IMR-90 (cell line): ENCODE measurements at regions not wholly inside any gene's neighbourhood (a gene's known extent, or its start where the extent isn't known, plus 50 kb on each side); places are given as distances from the start of the nearest gene placed in this dataset.

Experiments used
- ATAC-seq: fragments of 200-7000 bp; cut with Tn5 transposase; 2 replicates; pipeline ENCODE4 v1.9.1; 2020; ENCODE audit warnings: low read depth, mild to moderate bottlenecking, moderate library complexity
- BruUV-seq: library from RNA; stranded (reverse); fragments of 400-500 nt; replicated peaks from 2 replicates; lab custom pipeline; 2021; lab: Mats Ljungman, UMichigan
- CTCF ChIA-PET: fragments of 300-600 bp; formaldehyde crosslinking; extraction: SDS; loops from one replicate; lab custom pipeline; 2021; ENCODE audit warnings: antibody characterized with exemption; lab: Yijun Ruan, JAX
- POLR2A ChIA-PET: fragments of 300-600 bp; sonication (Branson Sonifier 250); formaldehyde crosslinking; loops from one replicate; lab custom pipeline; 2022; ENCODE audit warnings: antibody characterized with exemption; ENCODE audit not compliant: unreplicated experiment; lab: Charles Lee
- DNase-seq: peaks from one replicate; pipeline ENCODE4 v3.0.0; 2013
- H2AFZ ChIP-seq: replicated peaks from 2 replicates; pipeline ENCODE3; 2013; ENCODE audit warnings: low read length, mild to moderate bottlenecking; ENCODE audit not compliant: poor library complexity
- H2AK5ac ChIP-seq: 2 replicates; pipeline ENCODE4 v1.6.1; 2013; ENCODE audit warnings: low read depth, low read length, inconsistent platforms
- H2AK9ac ChIP-seq: replicated peaks from 2 replicates; pipeline ENCODE3; 2013; ENCODE audit warnings: mild to moderate bottlenecking, low read depth, low read length, moderate library complexity; ENCODE audit not compliant: poor library complexity
- H2BK120ac ChIP-seq: 2 replicates; pipeline ENCODE4 v1.6.1; 2013; ENCODE audit warnings: low read depth, low read length, inconsistent platforms
- H2BK15ac ChIP-seq: 3 replicates; pipeline ENCODE4 v1.6.1; 2013; ENCODE audit warnings: low read depth, low read length, inconsistent platforms
- H2BK20ac ChIP-seq: 2 replicates; pipeline ENCODE4 v1.6.1; 2013; ENCODE audit warnings: low read depth, mild to moderate bottlenecking, inconsistent platforms, low read length, moderate library complexity
- H2BK5ac ChIP-seq: 2 replicates; pipeline ENCODE4 v1.6.1; 2013; ENCODE audit warnings: mild to moderate bottlenecking, low read depth, low read length, inconsistent platforms; ENCODE audit not compliant: poor library complexity, severe bottlenecking
- H3K14ac ChIP-seq: replicated peaks from 2 replicates; pipeline ENCODE4 v1.6.1; 2013; ENCODE audit warnings: low read depth, low read length, inconsistent platforms
- H3K18ac ChIP-seq: 2 replicates; pipeline ENCODE4 v1.6.1; 2013; ENCODE audit warnings: low read depth, low read length, control low read depth
- H3K23ac ChIP-seq: 2 replicates; pipeline ENCODE4 v1.6.1; 2013; ENCODE audit warnings: low read depth, low read length, inconsistent platforms
- H3K27ac ChIP-seq: 2 replicates; pipeline ENCODE4 v1.5.1; 2013; ENCODE audit warnings: mild to moderate bottlenecking, control low read depth, low read length; ENCODE audit not compliant: insufficient read depth
- H3K27me3 ChIP-seq: 2 replicates; pipeline ENCODE4 v1.6.1; 2013; ENCODE audit warnings: low read length; ENCODE audit not compliant: control insufficient read depth, insufficient read depth
- H3K36me3 ChIP-seq: 2 replicates; pipeline ENCODE4 v1.6.1; 2013; ENCODE audit warnings: low read length, mixed read lengths; ENCODE audit not compliant: control insufficient read depth, insufficient read depth
- H3K4ac ChIP-seq: 2 replicates; pipeline ENCODE4 v1.6.1; 2013; ENCODE audit warnings: low read depth, low read length, inconsistent platforms
- H3K4me1 ChIP-seq: 2 replicates; pipeline ENCODE4 v1.6.1; 2013; ENCODE audit warnings: low read length, mixed read lengths; ENCODE audit not compliant: control insufficient read depth, insufficient read depth
- H3K4me2 ChIP-seq: 2 replicates; pipeline ENCODE4 v1.6.1; 2013; ENCODE audit warnings: low read depth, mild to moderate bottlenecking, control low read depth, low read length, moderate library complexity
- H3K4me3 ChIP-seq: 2 replicates; pipeline ENCODE4 v1.5.1; 2013; ENCODE audit warnings: low read depth, mild to moderate bottlenecking, control low read depth, low read length, moderate library complexity; ENCODE audit not compliant: insufficient read depth
- H3K56ac ChIP-seq: 2 replicates; pipeline ENCODE4 v1.6.1; 2013; ENCODE audit warnings: low read length, inconsistent platforms; ENCODE audit not compliant: insufficient read depth; ENCODE audit errors: extremely low read depth
- H3K79me1 ChIP-seq, 2 experiments: 2 replicates each; pipeline ENCODE4 v1.6.1; 2013; ENCODE audit warnings: low read length in 2 of 2, inconsistent platforms in 1 of 2, low read depth in 1 of 2
- H3K9ac ChIP-seq: 2 replicates; pipeline ENCODE4 v1.6.1; 2013; ENCODE audit warnings: low read depth, low read length, control low read depth
- H3K9me1 ChIP-seq: 2 replicates; pipeline ENCODE4 v1.6.1; 2013; ENCODE audit warnings: low read length, inconsistent platforms; ENCODE audit not compliant: insufficient read depth
- H3K9me3 ChIP-seq: 2 replicates; pipeline ENCODE4 v1.6.1; 2013; ENCODE audit warnings: low read length; ENCODE audit not compliant: control insufficient read depth, insufficient read depth
- H4K20me1 ChIP-seq: 2 replicates; pipeline ENCODE4 v1.6.1; 2013; ENCODE audit warnings: low read length, inconsistent platforms; ENCODE audit not compliant: insufficient read depth
- H4K5ac ChIP-seq: 2 replicates; pipeline ENCODE4 v1.6.1; 2013; ENCODE audit warnings: mild to moderate bottlenecking, low read depth, low read length, control low read depth
- H4K8ac ChIP-seq, 2 experiments: 2 replicates each; pipeline ENCODE4 v1.6.1; 2013; ENCODE audit warnings: low read depth in 2 of 2, low read length in 2 of 2, control low read depth in 1 of 2, inconsistent platforms in 1 of 2
- H4K91ac ChIP-seq: 2 replicates; pipeline ENCODE4 v1.6.1; 2013; ENCODE audit warnings: low read depth, low read length, inconsistent platforms; ENCODE audit not compliant: insufficient read depth
- CHD1 ChIP-seq: IDR thresholded peaks from 2 replicates; pipeline ENCODE4 v1.6.1; 2012; ENCODE audit warnings: low read depth, low read length, improper control_type of control experiment
- ELK1 ChIP-seq: fragments of 150-350 bp; IDR thresholded peaks from 2 replicates; pipeline ENCODE4 v1.6.1; 2016; ENCODE audit warnings: low read depth, mild to moderate bottlenecking, low read length, moderate library complexity, borderline replicate concordance
- FOS ChIP-seq: fragments of 150-350 bp; IDR thresholded peaks from 2 replicates; pipeline ENCODE4 v1.6.1; 2016; ENCODE audit warnings: low read depth, low read length
- MXI1 ChIP-seq: IDR thresholded peaks from 2 replicates; pipeline ENCODE4 v1.6.1; 2012; ENCODE audit warnings: low read depth, mild to moderate bottlenecking, low read length, moderate library complexity, borderline replicate concordance
- NFE2L2 ChIP-seq: fragments of 150-350 bp; IDR thresholded peaks from 2 replicates; pipeline ENCODE4 v1.6.1; 2016; ENCODE audit warnings: low read depth, mild to moderate bottlenecking, low read length
- POLR2A ChIP-seq: IDR thresholded peaks from 2 replicates; pipeline ENCODE4 v1.6.1; 2012; ENCODE audit warnings: mild to moderate bottlenecking, low read depth, low read length
- WGBS, 2 experiments: methylation state at CpG; one replicate each; pipeline versions ENCODE4 v1.1.5 to v1.1.7; 2013; ENCODE audit warnings: missing lambda C conversion rate in 2 of 2; ENCODE audit not compliant: insufficient read length in 1 of 2; ENCODE audit errors: extremely low coverage in 2 of 2; 5-methylcytosine and 5-hydroxymethylcytosine counted together
- dilution Hi-C: fragments of 300-500 bp; cut with HindIII; formaldehyde crosslinking; loops from one replicate; pipeline ENCODE4 v1.14.3; 2018; ENCODE audit warnings: low sequenced_read_pairs; ENCODE audit not compliant: unreplicated experiment
- in situ Hi-C: fragments of 300-500 bp; cut with MboI; formaldehyde crosslinking; loops from 3 replicates; pipeline ENCODE4 v1.14.3; 2019; ENCODE audit warnings: low sequenced_read_pairs, inconsistent platforms, mixed read lengths
- intact Hi-C: fragments of 100-400 bp; cut with micrococcal nuclease; formaldehyde crosslinking; loops from 2 replicates; pipeline ENCODE4 v1.10.0; 2022
- TF ChIP-seq, protein P1 (sequence below): fragments of 150-350 bp; IDR thresholded peaks from 2 replicates; pipeline ENCODE4 v1.6.1; 2017; ENCODE audit warnings: mild to moderate bottlenecking, antibody characterized with exemption, low read length, low read depth

- no CpG with 5 or more reads among the region's 1 CpG for whole genome bisulfite sequencing, 2 experiments
- Histone ChIP-seq H3K14ac (no peak overlapping the region), H3K4me3 (no peak overlapping the region), H3K36me3 (no peaks in the 10 kb centered on the region), H2AK5ac (no peak overlapping the region), H3K4me1 (no peaks in the 10 kb centered on the region), H2BK20ac (no peak overlapping the region), H4K91ac (no peak overlapping the region), H4K5ac (no peak overlapping the region), H2BK5ac (no peak overlapping the region), H3K23ac (no peak overlapping the region), H3K27ac (no peak overlapping the region), H4K8ac (no peak overlapping the region), H2BK15ac (no peak overlapping the region), H4K20me1 (no peaks in the 10 kb centered on the region), H3K27me3 (no peaks in the 10 kb centered on the region), H3K79me1 (no peaks in the 10 kb centered on the region), H3K9ac (no peak overlapping the region), H3K4me2 (no peak overlapping the region), H2AFZ (no peak overlapping the region), H3K4ac (no peak overlapping the region), H2BK120ac (no peak overlapping the region), H3K18ac (no peak overlapping the region), H2AK9ac (no peak overlapping the region), H3K9me3 (no peaks in the 10 kb centered on the region), H3K56ac (no peak overlapping the region), H3K9me1 (no peaks in the 10 kb centered on the region)
- intact Hi-C loops: no loop called here
- TF ChIP-seq POLR2A (no peak), NFE2L2 (no peak), FOS (no peak), CHD1 (no peak), MXI1 (no peak), ELK1 (no peak)
- TF ChIP-seq, protein P1, sequence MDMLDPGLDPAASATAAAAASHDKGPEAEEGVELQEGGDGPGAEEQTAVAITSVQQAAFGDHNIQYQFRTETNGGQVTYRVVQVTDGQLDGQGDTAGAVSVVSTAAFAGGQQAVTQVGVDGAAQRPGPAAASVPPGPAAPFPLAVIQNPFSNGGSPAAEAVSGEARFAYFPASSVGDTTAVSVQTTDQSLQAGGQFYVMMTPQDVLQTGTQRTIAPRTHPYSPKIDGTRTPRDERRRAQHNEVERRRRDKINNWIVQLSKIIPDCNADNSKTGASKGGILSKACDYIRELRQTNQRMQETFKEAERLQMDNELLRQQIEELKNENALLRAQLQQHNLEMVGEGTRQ: no peak
- DNase-seq: no peak
- POLR2A ChIA-PET: interaction anchor here (0.6 kb wide), 1 partner anchor 28 kb away, joined by 3 read pairs; no protein-coding TSS in a partner anchor
- dilution Hi-C loops: no loop called here
- BruUV-seq: no TSS peak
- CTCF ChIA-PET: interaction anchor here (0.7 kb wide), 1 partner anchor 15 kb away, joined by 3 read pairs; no protein-coding TSS in a partner anchor
- in situ Hi-C loops: no loop called here
- no peak for ATAC-seq
These were observed 230.9 kb upstream of the DDHD1 start for GRCh38 chr14:53384073-53384472.
